ENCODE measurements at regions not wholly inside any gene's neighbourhood (a gene's known extent, or its start where the extent isn't known, plus 50 kb on each side); places are given as distances from the start of the nearest gene placed in this dataset.
"Not testable (repeated sequence)": the region's sequence is repeated elsewhere in the genome, so short reads cannot be mapped to it uniquely, and the experiment has no call there.

DNA sequence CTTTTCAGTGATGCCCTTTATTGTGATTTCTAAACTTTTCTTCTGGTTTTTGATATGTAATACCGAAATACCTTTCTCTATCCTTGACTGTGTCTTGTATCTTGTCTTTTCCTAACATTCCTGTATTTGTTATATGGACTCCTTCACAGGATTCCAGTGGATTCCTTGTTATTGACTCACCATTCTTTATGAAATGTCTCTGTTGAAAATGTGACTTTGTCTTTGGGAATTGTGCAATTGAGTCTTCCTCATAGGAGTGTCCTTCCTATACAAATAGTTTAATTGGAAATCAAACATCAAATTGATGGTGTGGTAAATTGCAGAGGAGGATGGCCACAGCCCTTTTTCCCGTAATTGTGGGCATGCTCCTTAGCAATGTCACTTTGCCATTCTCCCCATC, 296.6 kb upstream of the KITLG start:
- Mint-ChIP-seq H3K36me3 (ENCODE audit: low read depth) (no peaks in the 10 kb centered on the region), H3K9me3 (no peaks in the 10 kb centered on the region), H3K27me3 (no peaks in the 10 kb centered on the region), H3K4me1 (no peaks in the 10 kb centered on the region), H3K4me3 (no peak overlapping the region), H3K27ac (no peak overlapping the region)
- no peak for DNase-seq
- POLR2A ChIA-PET, result no interaction called here
- CTCF ChIA-PET, result no interaction called here

DNA sequence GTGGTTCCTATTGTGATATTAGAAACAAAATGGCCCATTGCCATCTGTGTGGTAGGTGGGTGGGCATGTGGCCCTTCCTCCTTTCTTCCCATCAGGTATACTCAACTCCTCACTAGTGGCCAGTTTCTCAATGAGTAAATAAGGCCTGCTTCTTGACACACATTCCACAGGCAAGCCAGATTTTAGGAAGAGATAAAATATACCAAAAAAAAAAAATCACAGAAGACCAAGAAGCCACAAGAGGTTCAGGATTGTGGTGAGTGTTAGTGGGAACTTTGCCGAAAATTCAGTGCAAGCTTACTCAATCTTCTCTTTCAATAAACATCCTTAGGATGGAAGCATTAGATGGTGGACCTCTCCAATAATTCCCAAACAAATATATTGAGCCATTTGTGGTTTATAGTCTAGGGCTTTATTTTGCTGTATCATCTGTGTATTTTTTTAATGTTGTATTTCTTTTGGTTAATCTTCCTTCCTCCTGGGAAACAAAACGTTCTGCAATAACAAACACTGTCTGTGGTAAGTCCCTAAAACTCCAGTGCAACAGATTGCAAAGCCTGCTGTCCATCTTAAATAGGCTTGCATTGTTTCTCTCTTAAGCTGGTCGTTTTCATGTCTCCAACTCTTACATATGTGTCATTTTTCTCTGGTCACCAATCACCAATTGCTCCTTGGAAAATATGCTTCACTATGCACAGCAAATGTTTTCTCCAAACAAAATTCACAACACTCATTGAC, 289.9 kb upstream of the KITLG start:
- CTCF ChIA-PET, result no interaction called here
- H3K36me3 Mint-ChIP-seq (ENCODE audit: low read depth), result no peaks in the 10 kb centered on the region
- H3K27ac Mint-ChIP-seq, result no peak overlapping the region
- H3K27me3 Mint-ChIP-seq, result no peaks in the 10 kb centered on the region
- POLR2A ChIA-PET, result no interaction called here
- no peaks in the 10 kb centered on the region for H3K4me1 Mint-ChIP-seq
- no peak overlapping the region for H3K4me3 Mint-ChIP-seq
- no peak for DNase-seq
- no peaks in the 10 kb centered on the region for H3K9me3 Mint-ChIP-seq

DNA sequence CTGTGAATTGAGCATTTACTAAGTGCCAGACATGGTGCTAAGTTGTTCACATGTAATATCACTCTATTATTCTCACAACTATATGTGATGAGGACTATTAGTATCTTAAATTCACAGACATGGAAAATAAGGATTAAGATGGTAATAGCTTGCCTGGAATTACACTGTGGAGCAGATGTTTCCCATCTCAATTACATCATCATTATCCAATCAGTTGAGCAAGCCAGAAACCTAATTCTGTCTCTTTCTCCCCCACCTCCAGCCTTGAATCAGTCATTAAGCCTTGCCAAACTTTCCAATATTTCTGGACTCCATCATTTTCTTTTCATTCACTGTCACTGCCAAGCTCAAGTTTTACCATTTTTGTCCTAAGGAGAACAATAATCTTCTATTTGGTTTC, 287.8 kb upstream of the KITLG start:
- no peaks in the 10 kb centered on the region for H3K36me3 Mint-ChIP-seq (ENCODE audit: low read depth)
- no peaks in the 10 kb centered on the region for H3K4me1 Mint-ChIP-seq
- no peak overlapping the region for H3K4me3 Mint-ChIP-seq
- H3K27me3 Mint-ChIP-seq, result no peaks in the 10 kb centered on the region
- H3K9me3 Mint-ChIP-seq, result no peaks in the 10 kb centered on the region
- ChIA-PET POLR2A (no interaction called here), CTCF (no interaction called here)
- no peak for DNase-seq
- H3K27ac Mint-ChIP-seq, result no peak overlapping the region

DNA sequence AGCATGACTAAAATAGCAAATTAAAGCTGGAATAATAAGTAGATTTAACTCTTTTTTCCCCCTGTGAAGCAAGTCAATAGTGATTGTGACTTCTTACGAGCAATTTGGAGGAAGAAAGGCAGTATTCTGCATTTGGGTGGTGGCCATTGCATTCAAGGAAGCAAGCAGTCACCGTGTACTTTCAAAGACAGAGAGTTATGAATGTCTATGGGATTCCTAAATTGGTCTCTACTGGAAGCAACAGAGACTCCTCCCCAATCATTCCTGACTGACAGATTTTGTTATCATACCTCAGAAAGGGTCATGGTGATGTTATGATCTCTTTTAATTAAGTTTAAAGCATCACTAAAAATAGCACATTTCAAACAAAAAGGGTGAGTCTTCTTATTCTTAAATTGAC, 287.2 kb upstream of the KITLG start:
- no peaks in the 10 kb centered on the region for H3K4me1 Mint-ChIP-seq
- DNase-seq, result no peak
- no peaks in the 10 kb centered on the region for H3K36me3 Mint-ChIP-seq (ENCODE audit: low read depth)
- H3K27me3 Mint-ChIP-seq, result no peaks in the 10 kb centered on the region
- no peak overlapping the region for H3K27ac Mint-ChIP-seq
- no peaks in the 10 kb centered on the region for H3K9me3 Mint-ChIP-seq
- ChIA-PET CTCF (interaction anchor here (0.6 kb wide), 1 partner anchor 1237 kb away, joined by 3 read pairs; no protein-coding TSS in a partner anchor), POLR2A (no interaction called here)
- no peak overlapping the region for H3K4me3 Mint-ChIP-seq

DNA sequence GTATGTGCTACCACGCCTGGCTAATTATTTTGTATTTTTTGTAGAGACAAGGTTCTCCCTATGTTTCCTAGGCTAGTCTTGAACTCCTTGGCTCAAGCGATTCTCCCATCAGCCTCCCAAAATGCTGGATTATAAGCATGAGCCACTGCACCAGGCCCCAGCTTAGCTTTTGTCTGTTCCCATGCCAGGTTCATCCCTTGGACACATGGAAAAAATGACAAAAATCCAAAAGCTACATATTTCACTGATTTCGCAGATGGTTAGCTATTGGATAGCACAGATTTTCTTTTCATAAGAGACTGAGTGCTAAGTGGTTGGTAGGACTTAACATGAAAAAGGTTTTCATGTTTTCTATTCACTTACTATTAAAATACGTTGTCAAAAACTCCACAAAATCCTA, 286.6 kb upstream of the KITLG start:
- no peaks in the 10 kb centered on the region for H3K9me3 Mint-ChIP-seq
- POLR2A ChIA-PET, result no interaction called here
- no peak overlapping the region for H3K27ac Mint-ChIP-seq
- no peaks in the 10 kb centered on the region for H3K36me3 Mint-ChIP-seq (ENCODE audit: low read depth)
- H3K27me3 Mint-ChIP-seq, result no peaks in the 10 kb centered on the region
- CTCF ChIA-PET, result no interaction called here
- no peak overlapping the region for H3K4me3 Mint-ChIP-seq
- DNase-seq, result no peak
- no peaks in the 10 kb centered on the region for H3K4me1 Mint-ChIP-seq

DNA sequence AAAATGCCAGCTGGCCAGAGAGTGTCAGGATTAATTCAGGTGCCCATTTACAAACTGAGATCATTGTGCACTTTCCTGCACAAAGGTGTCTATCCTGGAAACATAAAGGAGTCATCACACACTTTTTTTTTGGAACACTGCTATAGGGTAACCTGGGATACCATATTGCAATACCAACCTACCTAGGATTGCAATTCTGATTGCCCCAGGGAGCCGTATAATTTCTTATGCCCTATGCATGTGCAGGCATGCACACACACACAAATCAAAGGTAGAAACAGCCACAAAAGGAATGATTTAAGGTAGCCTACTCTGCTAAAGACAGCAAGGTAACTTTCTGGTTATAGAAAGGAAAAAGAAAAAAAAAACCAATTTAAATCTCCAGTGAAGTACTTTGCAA, 285.3 kb upstream of the KITLG start:
- ChIA-PET CTCF (no interaction called here), POLR2A (no interaction called here)
- Mint-ChIP-seq H3K9me3 (no peaks in the 10 kb centered on the region), H3K27ac (no peak overlapping the region), H3K4me1 (no peaks in the 10 kb centered on the region), H3K4me3 (no peak overlapping the region), H3K36me3 (ENCODE audit: low read depth) (no peaks in the 10 kb centered on the region), H3K27me3 (no peaks in the 10 kb centered on the region)
- no peak for DNase-seq

DNA sequence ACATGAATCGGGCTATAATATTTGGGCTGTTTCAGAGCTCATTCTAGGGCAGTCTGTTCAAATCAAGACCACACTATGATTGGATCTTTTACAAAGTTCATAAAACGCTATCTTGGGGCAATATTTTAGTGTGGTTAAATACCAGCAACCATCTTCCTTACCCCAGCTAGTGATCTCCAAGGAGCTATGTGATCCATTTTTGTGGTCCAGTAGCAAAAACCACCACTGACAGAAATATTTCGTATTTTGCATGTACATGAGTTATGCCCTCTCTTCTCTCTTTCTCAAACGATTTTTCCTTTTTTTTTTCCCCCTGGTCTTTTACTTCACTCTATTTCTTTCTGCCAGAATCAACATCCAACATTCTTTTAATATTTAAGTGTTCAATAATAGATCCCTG, 280.6 kb upstream of the KITLG start:
- no peaks in the 10 kb centered on the region for H3K36me3 Mint-ChIP-seq (ENCODE audit: low read depth)
- CTCF ChIA-PET, result no interaction called here
- no peak overlapping the region for H3K27ac Mint-ChIP-seq

DNA sequence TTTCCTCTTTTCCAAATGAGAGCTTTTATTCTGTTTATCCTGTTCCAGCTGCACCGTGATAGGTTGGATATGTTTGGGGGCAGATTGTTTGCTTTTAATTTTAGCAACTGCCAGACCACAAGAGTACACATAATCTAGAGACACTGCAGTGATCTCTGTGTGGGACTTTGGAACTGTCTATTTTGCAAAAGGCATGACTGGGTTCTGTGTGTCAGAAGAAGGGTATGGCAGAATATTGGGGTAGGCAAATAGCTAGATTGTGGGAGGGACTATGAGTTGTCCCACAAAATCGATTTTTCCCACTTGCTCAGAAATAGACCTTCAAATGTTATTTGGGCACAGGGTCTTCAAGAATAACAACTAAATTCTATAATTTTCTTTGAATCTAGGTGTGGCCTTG, 275.9 kb upstream of the KITLG start:
- CTCF ChIA-PET, result no interaction called here
- H3K4me3 Mint-ChIP-seq, result no peak overlapping the region
- no peak for DNase-seq
- no peaks in the 10 kb centered on the region for H3K36me3 Mint-ChIP-seq (ENCODE audit: low read depth)
- H3K9me3 Mint-ChIP-seq, result no peaks in the 10 kb centered on the region
- H3K27me3 Mint-ChIP-seq, result no peaks in the 10 kb centered on the region
- H3K27ac Mint-ChIP-seq, result no peak overlapping the region
- H3K4me1 Mint-ChIP-seq, result no peaks in the 10 kb centered on the region
- POLR2A ChIA-PET, result no interaction called here

More for the DNA sequence above, 280.6 kb upstream of the KITLG start:
- no peaks in the 10 kb centered on the region for H3K27me3 Mint-ChIP-seq
- POLR2A ChIA-PET, result interaction anchor here (0.7 kb wide), 1 partner anchor 180 kb away, joined by 3 read pairs; no protein-coding TSS in a partner anchor
- H3K9me3 Mint-ChIP-seq, result no peaks in the 10 kb centered on the region
- H3K4me3 Mint-ChIP-seq, result no peak overlapping the region
- no peak for DNase-seq
- no peaks in the 10 kb centered on the region for H3K4me1 Mint-ChIP-seq

DNA sequence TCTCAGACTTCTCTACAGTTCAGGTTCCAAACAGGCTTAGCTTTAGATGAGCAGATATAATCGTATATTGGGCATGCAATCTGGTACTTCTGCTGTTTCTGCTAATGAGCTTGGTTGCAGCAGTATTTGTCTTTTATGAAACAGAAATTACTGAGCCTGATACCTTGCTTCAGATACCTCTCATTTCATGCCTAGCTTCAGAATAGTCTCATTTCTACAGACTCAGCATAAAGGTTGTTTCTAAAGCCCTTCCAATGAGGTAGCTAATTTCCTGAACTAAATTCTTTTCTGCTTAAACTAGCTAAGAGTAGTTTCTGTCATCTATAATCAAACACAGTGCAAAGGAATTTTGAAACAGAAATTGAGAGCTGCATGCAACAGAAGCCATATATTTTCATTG, 275.0 kb upstream of the KITLG start:
- H3K9me3 Mint-ChIP-seq, result no peaks in the 10 kb centered on the region
- no peak for DNase-seq
- ChIA-PET CTCF (no interaction called here), POLR2A (no interaction called here)
- H3K36me3 Mint-ChIP-seq (ENCODE audit: low read depth), result no peaks in the 10 kb centered on the region
- no peak overlapping the region for H3K4me3 Mint-ChIP-seq
- no peak overlapping the region for H3K27ac Mint-ChIP-seq
- no peaks in the 10 kb centered on the region for H3K4me1 Mint-ChIP-seq
- H3K27me3 Mint-ChIP-seq, result no peaks in the 10 kb centered on the region

DNA sequence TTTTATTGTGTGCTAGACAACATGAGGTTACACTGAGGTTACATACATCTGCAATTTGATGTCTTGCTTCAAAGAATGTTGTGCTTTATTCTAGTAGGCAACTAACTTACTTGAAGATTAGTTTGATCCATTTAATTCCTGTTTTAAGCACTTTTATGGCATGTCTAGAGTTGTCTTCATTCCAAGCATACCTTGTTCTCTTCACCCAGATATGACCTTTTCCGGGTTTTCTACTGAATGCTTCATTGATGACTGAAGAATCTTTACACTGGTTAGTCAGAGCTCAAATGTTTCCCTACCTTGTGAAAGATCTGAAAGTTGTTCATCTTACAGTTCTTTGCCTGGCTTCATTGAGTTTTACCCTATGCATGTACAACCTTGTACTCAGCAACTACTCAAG, 274.0 kb upstream of the KITLG start:
- Mint-ChIP-seq H3K4me3 (no peak overlapping the region), H3K4me1 (no peaks in the 10 kb centered on the region), H3K27me3 (no peaks in the 10 kb centered on the region), H3K9me3 (no peaks in the 10 kb centered on the region), H3K27ac (no peak overlapping the region), H3K36me3 (ENCODE audit: low read depth) (no peaks in the 10 kb centered on the region)
- DNase-seq, result no peak
- CTCF ChIA-PET, result no interaction called here
- POLR2A ChIA-PET, result no interaction called here

DNA sequence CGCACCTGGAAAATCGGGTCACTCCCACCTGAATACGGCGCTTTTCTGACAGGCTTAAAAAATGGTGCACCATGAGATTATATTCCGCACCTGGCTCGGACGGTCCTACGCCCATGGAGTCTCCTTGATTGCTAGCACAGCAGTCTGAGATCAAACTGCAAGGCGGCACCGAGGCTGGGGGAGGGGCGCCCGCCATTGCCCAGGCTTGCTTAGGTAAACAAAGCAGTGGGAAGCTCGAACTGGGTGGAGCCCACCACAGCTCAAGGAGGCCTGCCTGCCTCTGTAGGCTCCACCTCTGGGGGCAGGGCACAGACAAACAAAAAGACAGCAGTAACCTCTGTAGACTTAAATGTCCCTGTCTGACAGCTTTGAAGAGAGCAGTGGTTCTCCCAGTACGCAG, 267.0 kb upstream of the KITLG start:
- H3K9me3 Mint-ChIP-seq; POLR2A ChIA-PET; H3K36me3 Mint-ChIP-seq (ENCODE audit: low read depth); DNase-seq; H3K27ac Mint-ChIP-seq; CTCF ChIA-PET; H3K27me3 Mint-ChIP-seq; H3K4me1 Mint-ChIP-seq; H3K4me3 Mint-ChIP-seq: not testable (repeated sequence)

DNA sequence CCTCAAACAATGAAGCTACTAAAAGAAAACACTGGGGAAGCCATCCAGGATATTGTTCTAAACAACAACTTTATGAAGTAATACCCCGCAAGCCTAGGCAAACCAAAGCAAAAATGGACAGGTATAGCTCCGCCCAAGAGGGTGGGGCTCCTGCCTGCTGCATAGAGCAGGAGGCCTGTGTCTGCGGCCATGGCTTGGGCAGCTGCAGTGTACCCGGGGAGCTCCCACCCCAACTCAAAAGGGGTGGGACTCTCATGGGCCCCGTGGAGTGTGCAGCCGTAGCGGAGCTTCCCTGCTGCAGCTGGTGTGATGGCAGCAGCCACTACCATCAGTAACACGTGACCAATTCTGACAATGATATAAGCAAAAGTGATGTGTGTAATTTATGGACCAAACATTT, 264.2 kb upstream of the KITLG start:
- H3K9me3 Mint-ChIP-seq, result peaks cover 8% of the 10 kb centered on the region
- POLR2A ChIA-PET, result no interaction called here
- DNase-seq, result no peak
- CTCF ChIA-PET, result no interaction called here
- no peaks in the 10 kb centered on the region for H3K36me3 Mint-ChIP-seq (ENCODE audit: low read depth)
- no peaks in the 10 kb centered on the region for H3K27me3 Mint-ChIP-seq
- no peaks in the 10 kb centered on the region for H3K4me1 Mint-ChIP-seq
- no peak overlapping the region for H3K27ac Mint-ChIP-seq
- H3K4me3 Mint-ChIP-seq, result no peak overlapping the region

DNA sequence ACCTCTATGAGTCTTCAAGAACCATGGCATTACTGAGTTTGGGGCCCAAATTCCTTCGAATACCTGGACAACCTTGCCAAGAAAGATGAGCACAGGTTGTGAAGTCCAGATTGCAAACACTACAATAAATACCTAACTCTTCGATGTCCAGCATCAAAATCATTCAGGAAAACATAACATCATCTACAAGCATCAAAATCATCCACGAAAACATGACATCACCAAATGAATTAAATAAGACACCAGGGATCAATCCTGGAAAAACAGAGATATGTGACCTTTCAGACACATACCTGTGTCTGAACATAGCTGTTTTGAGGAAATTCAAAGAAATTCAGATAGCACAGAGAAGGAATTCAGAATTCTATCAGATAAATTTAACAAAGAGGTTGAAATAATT, 262.0 kb upstream of the KITLG start:
- no peak overlapping the region for H3K27ac Mint-ChIP-seq
- DNase-seq, result no peak
- H3K36me3 Mint-ChIP-seq (ENCODE audit: low read depth), result no peaks in the 10 kb centered on the region
- CTCF ChIA-PET, result no interaction called here
- POLR2A ChIA-PET, result no interaction called here
- H3K4me3 Mint-ChIP-seq, result no peak overlapping the region
- H3K27me3 Mint-ChIP-seq, result no peaks in the 10 kb centered on the region
- peaks cover 8% of the 10 kb centered on the region for H3K9me3 Mint-ChIP-seq
- no peaks in the 10 kb centered on the region for H3K4me1 Mint-ChIP-seq

DNA sequence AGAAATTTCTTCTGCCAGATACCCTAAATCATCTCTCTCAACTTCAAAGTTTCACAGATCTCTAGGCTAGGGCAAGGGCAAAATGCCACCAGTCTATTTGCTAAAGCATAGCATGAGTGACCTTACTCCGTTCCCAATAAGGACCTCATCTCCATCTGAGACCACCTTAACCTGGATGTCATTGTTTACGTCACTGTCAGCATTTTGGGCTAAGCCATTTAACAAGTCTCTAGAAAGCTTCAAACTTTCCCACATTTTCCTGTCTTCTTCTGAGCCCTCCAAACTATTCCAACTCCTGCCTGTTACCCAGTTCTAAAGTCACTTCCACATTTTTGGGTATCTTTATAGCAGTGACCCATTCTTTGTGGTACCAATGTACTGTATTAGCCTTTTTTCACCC, 259.2 kb upstream of the KITLG start:
- H3K36me3 Mint-ChIP-seq (ENCODE audit: low read depth), result no peaks in the 10 kb centered on the region
- no peak for DNase-seq
- H3K27ac Mint-ChIP-seq, result no peak overlapping the region
- peaks cover 5% of the 10 kb centered on the region for H3K9me3 Mint-ChIP-seq
- no peaks in the 10 kb centered on the region for H3K27me3 Mint-ChIP-seq
- H3K4me3 Mint-ChIP-seq, result no peak overlapping the region
- no peaks in the 10 kb centered on the region for H3K4me1 Mint-ChIP-seq
- ChIA-PET POLR2A (no interaction called here), CTCF (no interaction called here)

DNA sequence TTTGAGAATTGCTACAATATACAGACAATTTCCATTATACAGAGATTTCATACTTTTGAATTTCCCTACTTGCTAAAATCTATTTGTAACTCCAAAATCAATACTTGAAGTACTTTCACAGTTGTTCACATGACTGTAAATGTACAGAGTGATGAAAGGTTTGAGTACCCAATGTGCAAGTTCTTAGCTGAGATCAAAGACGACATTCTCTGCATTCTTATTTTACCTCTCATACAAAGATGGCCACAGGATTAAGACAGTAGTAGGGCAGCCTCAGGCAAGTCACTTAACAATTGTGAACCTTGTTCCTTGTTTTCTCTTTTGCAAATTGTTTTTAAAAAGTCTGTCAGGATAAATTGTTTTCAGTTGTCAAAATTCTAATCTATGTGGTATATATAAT, 255.9 kb upstream of the KITLG start:
- Mint-ChIP-seq H3K4me3 (no peak overlapping the region), H3K27me3 (no peaks in the 10 kb centered on the region), H3K36me3 (ENCODE audit: low read depth) (no peaks in the 10 kb centered on the region), H3K27ac (no peak overlapping the region), H3K4me1 (no peaks in the 10 kb centered on the region), H3K9me3 (no peaks in the 10 kb centered on the region)
- POLR2A ChIA-PET, result no interaction called here
- DNase-seq, result no peak
- CTCF ChIA-PET, result no interaction called here

Measured in activated CD4-positive, alpha-beta memory T cell treated with anti-CD3 and anti-CD28 coated beads, Interleukin-2, amount 10 ng/mL, durations not matched to agents 7 days and 5 days (primary cell).